Breast epithelium (tissue), 3 donors: ENCODE measurements at regions not wholly inside any gene's neighbourhood (a gene's known extent, or its start where the extent isn't known, plus 50 kb on each side); places are given as distances from the start of the nearest gene placed in this dataset.

ENCODE experiments used
- CTCF ChIP-seq, 3 donors: fragments of 450-650 bp; IDR thresholded peaks; one replicate each; pipeline ENCODE4 v1.5.1; 2016 to 2017; ENCODE audit warnings: antibody characterized with exemption in 3 of 3, mild to moderate bottlenecking in 3 of 3, moderate library complexity in 3 of 3
- POLR2A ChIP-seq: fragments of 450-650 bp; IDR thresholded peaks from one replicate; pipeline ENCODE4 v1.6.1; 2016; ENCODE audit warnings: antibody characterized with exemption, mild to moderate bottlenecking, moderate library complexity

GRCh38 chrX:9379697-9380551 is 84.9 kb upstream of the TBL1X start:
- TF ChIP-seq CTCF (IDR thresholded peaks at IDR 0.05) = no peak
- no peak for TF ChIP-seq POLR2A
